Central memory CD4-positive, alpha-beta T cell (primary cell): ENCODE measurements at regions not wholly inside any gene's neighbourhood (a gene's known extent, or its start where the extent isn't known, plus 50 kb on each side); places are given as distances from the start of the nearest gene placed in this dataset.

ENCODE experiments used
- DNase-seq: peaks from one replicate; pipeline ENCODE4 v3.0.0; 2022

- DNase-seq = no peak
These were observed 825.1 kb downstream of the SLC4A3 start for GRCh38 chr2:220452561-220452960.

DNA sequence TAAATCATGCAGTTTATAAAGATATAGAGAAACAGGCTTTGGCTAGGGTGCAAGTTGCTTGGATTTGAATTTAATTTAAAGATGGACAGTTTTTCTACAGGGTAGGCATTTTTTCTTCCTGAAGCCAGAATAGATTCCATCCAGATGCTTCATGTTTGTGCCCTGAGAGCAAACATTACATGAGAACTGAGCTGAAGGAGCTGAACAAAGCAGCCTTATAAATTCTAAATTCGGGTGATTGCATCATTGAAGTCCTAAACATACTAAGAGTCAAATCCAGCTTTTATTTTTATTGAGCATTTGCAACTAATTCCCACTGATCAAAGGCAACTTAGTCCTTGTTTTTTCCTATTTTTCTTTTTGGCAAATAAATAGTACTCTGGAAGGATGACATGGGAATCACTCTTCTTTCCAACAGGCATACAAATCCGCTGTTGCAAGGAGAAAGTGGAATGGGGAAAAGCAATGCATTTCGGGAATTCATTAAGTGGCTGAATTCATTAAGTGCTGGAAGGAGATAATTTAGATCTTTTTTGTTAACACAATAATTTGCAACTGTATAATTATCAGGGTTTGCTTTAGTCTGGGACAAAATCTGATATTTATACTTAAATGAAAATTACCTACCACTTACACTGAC is 828.0 kb downstream of the SLC4A3 start:
- DNase-seq = no peak

GRCh38 chr2:220458051-220458450 is 830.6 kb downstream of the SLC4A3 start:
- no peak for DNase-seq

DNA sequence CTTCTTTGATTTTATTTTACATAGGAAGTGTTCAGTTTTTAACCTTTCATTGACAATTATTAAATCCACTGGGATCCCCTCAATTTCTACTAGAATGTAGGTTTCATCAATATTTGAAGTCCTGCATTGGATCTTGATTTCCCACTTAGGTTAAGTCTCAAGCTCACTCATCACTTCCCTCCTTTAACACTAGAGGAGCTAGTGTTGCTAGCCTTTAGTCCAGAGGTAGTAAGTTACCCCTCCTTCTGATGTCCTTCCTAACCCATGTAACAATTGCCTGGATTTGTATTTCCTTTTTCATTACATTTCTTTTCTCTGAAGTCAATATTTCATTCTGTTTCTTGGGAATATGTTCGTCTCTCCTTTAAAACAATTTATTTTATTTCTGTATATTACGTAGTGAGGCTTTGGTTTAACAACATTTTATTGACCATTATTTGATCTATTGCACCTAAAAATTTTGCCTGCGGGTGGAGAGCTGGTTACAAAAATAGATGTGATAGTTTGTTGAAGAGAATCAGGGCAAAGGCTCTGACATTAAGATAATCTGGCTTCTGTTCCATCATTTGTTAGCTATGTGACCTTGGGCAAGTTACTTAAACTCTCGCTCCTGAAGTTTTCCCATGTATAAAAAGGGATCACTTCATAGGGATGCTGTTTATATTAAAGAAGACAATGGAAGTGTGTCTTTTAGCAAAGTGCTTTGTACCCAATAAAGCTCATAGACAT is 833.0 kb downstream of the SLC4A3 start:
- no peak for DNase-seq

DNA sequence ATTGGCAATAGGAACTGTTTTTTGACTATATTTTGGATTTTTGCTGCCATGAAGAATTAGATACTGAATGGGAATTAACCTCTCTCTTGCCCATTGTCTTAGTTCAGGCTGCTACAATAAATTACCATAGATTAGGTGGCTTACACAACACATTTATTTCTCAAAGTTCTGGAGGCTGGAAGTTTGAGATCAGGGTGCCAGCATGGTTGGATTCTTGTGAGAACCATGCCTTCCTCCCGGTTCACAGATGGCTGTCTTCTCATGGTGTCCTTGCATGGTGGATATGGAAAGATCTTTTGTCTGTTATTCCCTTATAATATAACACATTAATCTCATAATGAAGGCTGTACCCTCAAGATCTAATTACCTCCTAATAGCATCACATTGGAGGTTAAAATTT is 836.4 kb downstream of the SLC4A3 start:
- DNase-seq = no peak

GRCh38 chr2:220465700-220466099 is 838.3 kb downstream of the SLC4A3 start:
- no peak for DNase-seq

DNA sequence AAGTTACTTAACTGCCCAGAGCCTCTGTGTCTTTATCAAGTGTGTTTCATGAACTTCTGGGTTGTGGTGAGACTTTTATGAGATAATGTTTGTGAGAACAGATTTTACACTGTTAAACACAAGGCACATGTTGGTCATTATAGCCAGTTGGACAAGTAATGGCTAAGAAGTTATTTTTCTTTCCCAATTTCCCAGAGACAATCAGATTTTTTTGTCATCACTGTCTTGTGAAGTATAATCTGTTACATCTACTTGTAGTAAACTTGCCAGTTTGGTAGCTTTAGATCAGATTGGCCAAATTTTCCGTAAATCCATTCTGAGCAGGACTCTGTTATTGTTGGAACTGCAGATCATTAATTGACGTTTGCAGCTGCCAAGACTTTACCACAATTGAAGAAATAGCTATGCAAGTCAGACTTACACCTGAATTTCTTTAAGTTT is 838.8 kb downstream of the SLC4A3 start:
- DNase-seq = no peak

- DNase-seq = no peak
These were observed 841.8 kb downstream of the SLC4A3 start for GRCh38 chr2:220469201-220469600.

- DNase-seq = no peak
These were observed 846.2 kb downstream of the SLC4A3 start for GRCh38 chr2:220473611-220474010.

DNA sequence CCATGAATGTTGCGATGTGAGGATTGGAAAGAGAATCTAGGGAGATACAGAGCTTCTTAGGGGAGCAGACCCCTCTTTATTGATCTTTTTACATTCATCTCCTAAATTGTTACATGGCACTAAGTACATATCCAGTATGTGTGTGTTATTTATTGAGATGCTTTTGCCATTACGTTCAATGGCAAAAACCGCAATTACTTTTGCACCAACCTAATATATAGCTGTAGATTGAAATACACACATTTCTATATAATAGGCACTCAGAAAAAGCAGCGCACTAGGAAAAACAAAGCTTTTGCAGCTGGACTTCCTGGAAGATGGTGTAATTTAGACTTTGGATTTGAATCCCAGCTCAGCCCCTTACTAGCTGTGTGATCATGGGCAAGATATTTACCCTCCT is 849.4 kb downstream of the SLC4A3 start:
- no peak for DNase-seq

GRCh38 chr2:220478305-220479058 is 851.1 kb downstream of the SLC4A3 start:
- DNase-seq = no peak

DNA sequence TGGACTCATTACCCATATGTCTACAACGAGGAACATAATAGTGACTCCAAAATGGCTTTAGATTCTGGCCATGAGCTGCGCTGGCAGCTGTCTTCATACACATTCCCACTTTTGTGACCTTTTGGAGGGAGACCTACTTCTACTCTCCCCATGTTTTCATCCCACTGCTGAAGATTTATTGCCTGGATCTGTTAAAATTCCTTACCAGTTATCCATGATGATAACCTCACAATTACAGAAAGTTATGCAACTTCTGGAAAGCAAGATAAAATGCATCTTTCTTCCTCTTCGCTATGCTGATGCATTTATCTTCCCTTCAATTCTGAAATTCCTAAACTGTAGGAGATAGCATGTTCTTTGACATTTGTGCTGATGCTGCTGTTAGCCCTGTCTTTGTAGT is 855.3 kb downstream of the SLC4A3 start:
- DNase-seq = no peak

DNA sequence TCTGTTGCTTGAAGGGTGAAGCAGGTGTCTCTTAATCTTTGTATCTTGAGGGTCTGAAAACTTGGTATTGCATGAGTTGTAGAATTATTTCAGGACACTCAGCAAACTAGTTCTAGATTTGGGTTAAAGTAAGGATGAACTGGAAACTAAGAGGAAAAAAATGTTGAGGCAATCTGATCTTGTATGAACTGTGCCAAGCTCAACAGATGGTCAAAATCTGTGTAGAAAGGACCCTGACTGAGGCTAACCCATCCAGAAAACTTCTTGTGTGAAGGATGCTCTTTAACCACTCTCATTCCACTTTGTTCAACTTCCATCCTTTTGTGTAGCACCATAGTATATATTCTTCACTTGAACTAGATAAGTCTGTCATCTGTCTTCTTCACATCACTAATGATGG is 861.7 kb downstream of the SLC4A3 start:
- DNase-seq = no peak

GRCh38 chr2:220491670-220492069 is 864.2 kb downstream of the SLC4A3 start:
- DNase-seq = no peak

- DNase-seq = no peak
These were observed 866.6 kb downstream of the SLC4A3 start for GRCh38 chr2:220493871-220494525.

DNA sequence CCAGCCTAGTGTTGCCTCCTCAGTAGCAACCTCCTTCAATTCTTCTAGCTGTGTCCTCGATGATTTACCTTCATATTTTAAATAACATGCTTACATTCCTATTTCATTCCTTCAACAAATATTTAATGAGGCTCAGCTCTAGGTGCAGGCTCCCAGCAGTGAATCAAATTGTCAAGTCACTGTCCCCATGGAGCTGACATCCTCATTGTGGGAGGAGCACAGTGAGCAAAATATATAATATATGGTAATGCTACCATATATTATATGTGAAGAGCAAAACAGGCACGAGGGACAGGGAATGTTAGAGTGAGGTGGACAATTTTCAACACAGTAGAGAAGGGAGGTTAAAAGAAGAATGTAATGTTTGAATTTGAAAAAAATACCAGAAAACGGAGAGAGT is 869.1 kb downstream of the SLC4A3 start:
- DNase-seq = no peak

- no peak for DNase-seq
These were observed 871.8 kb downstream of the SLC4A3 start for GRCh38 chr2:220499225-220499624.

- DNase-seq = no peak
These were observed 875.1 kb downstream of the SLC4A3 start for GRCh38 chr2:220502539-220502938.

GRCh38 chr2:220503431-220503830 is 876.0 kb downstream of the SLC4A3 start:
- no peak for DNase-seq

DNA sequence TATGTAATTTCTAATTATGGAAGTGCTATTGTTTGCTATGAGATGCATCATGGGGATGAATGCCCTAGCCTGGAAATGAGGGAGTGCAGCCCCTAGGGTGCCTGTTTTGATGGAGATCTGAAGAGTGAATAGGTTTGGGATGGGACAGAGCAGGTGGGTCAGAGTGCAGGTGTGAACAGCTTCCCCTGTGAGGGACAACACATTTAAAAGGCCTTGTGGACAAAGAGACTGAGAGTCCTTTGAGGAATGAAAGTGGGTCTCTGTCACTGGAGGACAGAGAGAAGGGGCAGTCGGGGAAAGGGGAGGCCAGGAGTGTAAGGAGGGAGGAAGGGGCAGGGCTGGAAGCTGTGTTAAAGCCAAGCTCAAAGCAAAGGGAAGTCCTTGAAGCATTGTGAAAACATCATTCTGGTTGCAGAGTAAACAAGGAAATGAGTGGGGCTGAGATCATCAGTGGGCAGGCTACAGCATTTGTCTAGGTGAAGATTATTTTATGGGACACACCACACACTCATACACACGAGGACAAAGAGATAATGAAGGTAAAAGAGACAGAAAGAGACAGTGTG is 877.6 kb downstream of the SLC4A3 start:
- DNase-seq = no peak

- DNase-seq = no peak
These were observed 879.0 kb downstream of the SLC4A3 start for GRCh38 chr2:220506466-220506865.

GRCh38 chr2:220509096-220509757 is 881.8 kb downstream of the SLC4A3 start:
- DNase-seq = no peak
